ENCODE measurements at regions not wholly inside any gene's neighbourhood (a gene's known extent, or its start where the extent isn't known, plus 50 kb on each side); places are given as distances from the start of the nearest gene placed in this dataset.

GRCh38 chr17:77480199-77480508 is 339.4 kb downstream of the SEC14L1 start:
- no peak for TF ChIP-seq CTCF (IDR thresholded peaks at IDR 0.05)
- TF ChIP-seq POLR2A (IDR thresholded peaks at IDR 0.05) = no peak

Data from breast epithelium (tissue), 3 donors.